Naive thymus-derived CD4-positive, alpha-beta T cell (primary cell): ENCODE measurements at regions not wholly inside any gene's neighbourhood (a gene's known extent, or its start where the extent isn't known, plus 50 kb on each side); places are given as distances from the start of the nearest gene placed in this dataset.

Source experiments
- ATAC-seq: fragments of 150-1000 bp; cut with Tn5 transposase; 2 replicates; pipeline ENCODE4 v1.10.0; 2021; ENCODE audit warnings: mild to moderate bottlenecking, moderate library complexity
- CTCF ChIA-PET: fragments of 350-600 bp; sonication (Branson Sonifier 250); formaldehyde crosslinking; loops from one replicate; lab custom pipeline; 2021; ENCODE audit warnings: antibody characterized with exemption; lab: Charles Lee
- POLR2A ChIA-PET: fragments of 350-600 bp; sonication (Branson Sonifier 250); formaldehyde crosslinking; loops from one replicate; lab custom pipeline; 2021; ENCODE audit warnings: antibody characterized with exemption, inconsistent platforms; lab: Charles Lee
- DNase-seq, 9 donors: peaks; one replicate each; pipeline versions ENCODE4 v3.0.0 to v3.0.0-alpha.2; 2020 to 2022; ENCODE audit warnings: mixed read lengths in 1 of 9
- H3K27ac ChIP-seq: one replicate; pipeline ENCODE4 v1.7.0; 2013; ENCODE audit warnings: mild to moderate bottlenecking, low read depth, low read length, moderate library complexity
- H3K27me3 ChIP-seq, 2 donors: one replicate each; pipeline ENCODE4 v1.7.0; 2013; ENCODE audit warnings: low read length in 2 of 2, mild to moderate bottlenecking in 2 of 2, moderate library complexity in 2 of 2; ENCODE audit not compliant: control insufficient read depth in 2 of 2, insufficient read depth in 2 of 2
- H3K36me3 ChIP-seq, 3 experiments: 1 replicate in 2 of 3; 2 replicates in 1 of 3; pipeline ENCODE4 v1.7.0; 2013; ENCODE audit warnings: low read length in 3 of 3, mild to moderate bottlenecking in 3 of 3, moderate library complexity in 1 of 3; ENCODE audit not compliant: insufficient read depth in 3 of 3, control insufficient read depth in 2 of 3
- H3K4me1 ChIP-seq, 2 donors: one replicate each; pipeline ENCODE4 v1.7.0; 2013; ENCODE audit warnings: low read length in 2 of 2, mild to moderate bottlenecking in 2 of 2, moderate library complexity in 1 of 2; ENCODE audit not compliant: control insufficient read depth in 2 of 2, insufficient read depth in 2 of 2
- H3K4me3 ChIP-seq: 2 replicates; pipeline ENCODE4 v1.7.0; 2013; ENCODE audit warnings: mild to moderate bottlenecking, low read length
- H3K9me3 ChIP-seq, 3 experiments: 1 replicate in 2 of 3; 2 replicates in 1 of 3; pipeline ENCODE4 v1.7.0; 2013; ENCODE audit warnings: low read length in 3 of 3; ENCODE audit not compliant: control insufficient read depth in 2 of 3
- H3K27ac Mint-ChIP-seq, 9 donors: one replicate each; pipeline ENCODE4 v1.8.0; 2020 to 2022; ENCODE audit warnings: mixed read lengths in 9 of 9, mild to moderate bottlenecking in 8 of 9, moderate library complexity in 5 of 9, inconsistent platforms in 2 of 9
- H3K27me3 Mint-ChIP-seq, 5 donors: one replicate each; pipeline ENCODE4 v1.8.0; 2021 to 2022; ENCODE audit warnings: mixed read lengths in 5 of 5, mild to moderate bottlenecking in 1 of 5
- H3K36me3 Mint-ChIP-seq, 5 donors: one replicate each; pipeline ENCODE4 v1.8.0; 2020 to 2022; ENCODE audit warnings: mixed read lengths in 5 of 5, mild to moderate bottlenecking in 3 of 5, inconsistent platforms in 1 of 5
- H3K4me1 Mint-ChIP-seq, 7 donors: one replicate each; pipeline ENCODE4 v1.8.0; 2020 to 2022; ENCODE audit warnings: mixed read lengths in 7 of 7, mild to moderate bottlenecking in 3 of 7, inconsistent platforms in 1 of 7
- H3K4me3 Mint-ChIP-seq, 10 donors: one replicate each; pipeline ENCODE4 v1.8.0; 2020 to 2022; ENCODE audit warnings: mild to moderate bottlenecking in 10 of 10, mixed read lengths in 10 of 10, moderate library complexity in 6 of 10, inconsistent platforms in 2 of 10
- H3K9me3 Mint-ChIP-seq, 11 donors: one replicate each; pipeline ENCODE4 v1.8.0; 2020 to 2022; ENCODE audit warnings: mixed read lengths in 11 of 11, mild to moderate bottlenecking in 4 of 11, inconsistent platforms in 1 of 11, moderate library complexity in 1 of 11
- intact Hi-C, 2 donors: fragments of 100-400 bp; cut with micrococcal nuclease; formaldehyde crosslinking; loops; one replicate each; pipeline ENCODE4 v1.15.1; 2023

DNA sequence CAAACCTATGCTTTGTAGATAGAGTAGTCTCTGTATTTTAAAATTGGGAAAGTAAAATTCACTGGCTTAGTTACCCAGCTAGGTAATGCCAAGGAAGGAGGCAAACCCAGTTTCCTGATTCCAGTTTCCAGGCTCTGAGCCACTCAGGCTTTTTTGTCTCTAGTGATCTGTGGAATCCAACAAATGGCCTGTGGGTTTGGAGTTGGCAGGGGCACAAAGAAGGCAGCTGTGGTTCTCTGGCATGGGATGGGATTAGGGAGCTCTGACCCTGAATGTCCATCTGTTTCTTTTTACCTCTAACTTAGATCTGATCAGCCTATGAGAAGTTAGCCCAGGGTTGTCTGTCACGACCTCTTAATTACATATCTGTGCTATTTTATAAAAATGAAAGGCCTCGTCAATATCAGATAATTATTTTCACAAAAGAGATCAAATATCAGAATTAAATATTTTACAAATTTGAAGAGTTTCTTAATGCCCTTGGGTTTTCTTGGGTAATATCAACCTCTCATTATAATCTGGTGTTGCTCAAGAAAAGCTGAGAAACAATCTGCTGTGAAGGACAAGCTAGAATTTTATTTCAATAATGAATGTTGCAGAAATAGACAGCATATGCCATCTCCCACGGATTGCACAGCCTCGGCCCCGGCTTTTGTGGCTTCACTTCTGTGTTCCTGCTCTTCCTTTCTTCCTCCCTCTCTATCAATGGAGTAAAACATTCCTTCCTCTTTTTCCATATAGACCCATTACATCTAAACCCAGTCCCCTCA is 63.7 kb upstream of the DAZL start:
- no peak overlapping the region for H3K27ac ChIP-seq
- CTCF ChIA-PET = no interaction called here
- H3K27ac Mint-ChIP-seq = no peak overlapping the region
- H3K36me3 ChIP-seq = no peaks in the 10 kb centered on the region
- intact Hi-C loops = no loop called here
- no peaks in the 10 kb centered on the region for H3K4me1 ChIP-seq
- POLR2A ChIA-PET = no interaction called here
- ATAC-seq (no peak), DNase-seq (no peak)
- no peaks in the 10 kb centered on the region for H3K9me3 ChIP-seq
- no peaks in the 10 kb centered on the region for H3K4me1 Mint-ChIP-seq
- peaks cover 0 to 3% (median 0%) of the 10 kb centered on the region in 11 donors for H3K9me3 Mint-ChIP-seq
- H3K27me3 Mint-ChIP-seq = peaks cover 0 to 13% (median 0%) of the 10 kb centered on the region in 5 donors
- H3K4me3 Mint-ChIP-seq = no peak overlapping the region
- no peak overlapping the region for H3K4me3 ChIP-seq
- H3K27me3 ChIP-seq = no peaks in the 10 kb centered on the region
- H3K36me3 Mint-ChIP-seq = no peaks in the 10 kb centered on the region

DNA sequence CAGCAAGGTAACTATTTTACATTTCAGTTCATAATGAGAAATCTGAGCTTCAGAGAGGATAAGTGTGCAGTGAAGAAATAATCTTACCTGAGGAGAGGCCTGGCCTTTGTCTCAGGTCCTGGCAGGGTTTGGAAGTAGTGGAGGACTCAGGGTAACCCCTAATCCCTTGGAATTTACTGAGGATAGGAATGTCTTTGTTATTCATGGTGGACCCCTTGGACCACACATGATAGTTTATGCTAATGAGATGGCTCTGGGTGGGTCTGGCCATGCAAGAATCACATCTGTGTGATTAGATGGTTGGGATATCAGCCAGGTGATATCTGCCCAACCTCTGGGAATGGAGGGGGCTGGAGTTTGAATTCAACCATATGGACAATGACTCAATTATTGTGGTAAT is 65.0 kb upstream of the DAZL start:
- H3K36me3 ChIP-seq = no peaks in the 10 kb centered on the region
- no peaks in the 10 kb centered on the region for H3K9me3 ChIP-seq
- Mint-ChIP-seq H3K27ac (no peak overlapping the region), H3K36me3 (no peaks in the 10 kb centered on the region), H3K4me3 (no peak overlapping the region), H3K27me3 (peaks cover 0 to 7% (median 0%) of the 10 kb centered on the region in 5 donors), H3K9me3 (peaks cover 0 to 5% (median 2%) of the 10 kb centered on the region in 11 donors), H3K4me1 (no peaks in the 10 kb centered on the region)
- DNase-seq = no peak
- H3K27ac ChIP-seq = no peak overlapping the region
- ChIA-PET POLR2A (no interaction called here), CTCF (no interaction called here)
- H3K27me3 ChIP-seq = no peaks in the 10 kb centered on the region
- ATAC-seq = no peak
- intact Hi-C loops = no loop called here
- no peak overlapping the region for H3K4me3 ChIP-seq
- no peaks in the 10 kb centered on the region for H3K4me1 ChIP-seq

DNA sequence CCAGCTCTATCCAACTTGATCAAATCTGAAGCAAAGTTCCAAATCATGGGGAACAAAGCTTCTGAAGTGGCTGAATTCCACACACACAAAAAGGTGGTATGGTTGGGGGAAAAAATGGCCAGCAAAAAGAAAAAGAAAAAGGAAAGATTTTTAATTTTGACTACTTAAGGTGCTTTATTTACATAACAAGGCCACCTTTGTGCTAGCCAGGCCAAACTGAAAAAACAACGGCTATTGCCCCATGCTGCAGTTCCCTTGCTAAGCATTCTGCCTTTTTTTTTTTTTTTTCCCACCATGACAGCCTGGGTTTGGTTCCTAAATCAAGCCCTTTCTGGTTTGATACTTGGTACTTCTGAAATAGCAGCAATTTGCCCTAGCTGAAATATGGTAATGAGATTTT is 66.5 kb upstream of the DAZL start:
- POLR2A ChIA-PET = no interaction called here
- Histone ChIP-seq H3K4me3 (no peak overlapping the region), H3K27me3 (no peaks in the 10 kb centered on the region), H3K36me3 (no peaks in the 10 kb centered on the region), H3K9me3 (peaks cover 0 to 5% (median 0%) of the 10 kb centered on the region in 3 experiments), H3K27ac (no peak overlapping the region), H3K4me1 (no peaks in the 10 kb centered on the region)
- Mint-ChIP-seq H3K4me3 (no peak overlapping the region), H3K27ac (no peak overlapping the region), H3K9me3 (peaks cover 0 to 19% (median 6%) of the 10 kb centered on the region in 11 donors), H3K36me3 (peaks cover 0 to 2% (median 0%) of the 10 kb centered on the region in 5 donors), H3K27me3 (peaks cover 0 to 7% (median 0%) of the 10 kb centered on the region in 5 donors), H3K4me1 (no peaks in the 10 kb centered on the region)
- DNase-seq = no peak
- ATAC-seq = no peak
- CTCF ChIA-PET = no interaction called here
- intact Hi-C loops = no loop called here

- H3K4me3 Mint-ChIP-seq = no peak overlapping the region
- CTCF ChIA-PET = no interaction called here
- intact Hi-C loops = no loop called here
- Histone ChIP-seq H3K27ac (no peak overlapping the region), H3K4me1 (no peaks in the 10 kb centered on the region), H3K36me3 (no peaks in the 10 kb centered on the region), H3K27me3 (no peaks in the 10 kb centered on the region), H3K9me3 (peaks cover 0 to 5% (median 0%) of the 10 kb centered on the region in 3 experiments), H3K4me3 (no peak overlapping the region)
- peaks cover 0 to 7% (median 3%) of the 10 kb centered on the region in 5 donors for H3K27me3 Mint-ChIP-seq
- H3K9me3 Mint-ChIP-seq = peaks cover 0 to 24% (median 9%) of the 10 kb centered on the region in 11 donors
- ATAC-seq (no peak), DNase-seq (no peak)
- H3K4me1 Mint-ChIP-seq = no peaks in the 10 kb centered on the region
- POLR2A ChIA-PET = no interaction called here
- no peak overlapping the region for H3K27ac Mint-ChIP-seq
- H3K36me3 Mint-ChIP-seq = peaks cover 0 to 5% (median 0%) of the 10 kb centered on the region in 5 donors
These were observed 68.3 kb upstream of the DAZL start for GRCh38 chr3:16673530-16673929.

- peaks cover 0 to 24% (median 9%) of the 10 kb centered on the region in 11 donors for H3K9me3 Mint-ChIP-seq
- POLR2A ChIA-PET = no interaction called here
- CTCF ChIA-PET = no interaction called here
- Histone ChIP-seq H3K4me3 (no peak overlapping the region), H3K27ac (no peak overlapping the region), H3K36me3 (no peaks in the 10 kb centered on the region), H3K27me3 (no peaks in the 10 kb centered on the region), H3K9me3 (peaks cover 0 to 5% (median 0%) of the 10 kb centered on the region in 3 experiments), H3K4me1 (no peaks in the 10 kb centered on the region)
- no peaks in the 10 kb centered on the region for H3K4me1 Mint-ChIP-seq
- ATAC-seq = no peak
- H3K36me3 Mint-ChIP-seq = peaks cover 0 to 5% (median 0%) of the 10 kb centered on the region in 5 donors
- H3K27me3 Mint-ChIP-seq = peaks cover 0 to 7% (median 0%) of the 10 kb centered on the region in 5 donors
- DNase-seq = no peak
- no peak overlapping the region for H3K27ac Mint-ChIP-seq
- intact Hi-C loops = no loop called here
- H3K4me3 Mint-ChIP-seq = no peak overlapping the region
These were observed 70.6 kb upstream of the DAZL start for GRCh38 chr3:16675805-16676204.

GRCh38 chr3:16686679-16687078 is 81.5 kb upstream of the DAZL start:
- no peak for DNase-seq
- CTCF ChIA-PET = no interaction called here
- Histone ChIP-seq H3K27me3 (no peaks in the 10 kb centered on the region), H3K4me1 (no peaks in the 10 kb centered on the region), H3K36me3 (no peaks in the 10 kb centered on the region), H3K27ac (no peak overlapping the region), H3K4me3 (no peak overlapping the region), H3K9me3 (no peaks in the 10 kb centered on the region)
- no peak overlapping the region for H3K27ac Mint-ChIP-seq
- peaks cover 0 to 4% (median 0%) of the 10 kb centered on the region in 5 donors for H3K27me3 Mint-ChIP-seq
- no peaks in the 10 kb centered on the region for H3K36me3 Mint-ChIP-seq
- no peak for ATAC-seq
- no peak overlapping the region for H3K4me3 Mint-ChIP-seq
- POLR2A ChIA-PET = no interaction called here
- H3K9me3 Mint-ChIP-seq = peaks cover 0 to 5% (median 0%) of the 10 kb centered on the region in 11 donors
- intact Hi-C loops = no loop called here
- H3K4me1 Mint-ChIP-seq = peaks cover 0 to 3% (median 0%) of the 10 kb centered on the region in 7 donors

DNA sequence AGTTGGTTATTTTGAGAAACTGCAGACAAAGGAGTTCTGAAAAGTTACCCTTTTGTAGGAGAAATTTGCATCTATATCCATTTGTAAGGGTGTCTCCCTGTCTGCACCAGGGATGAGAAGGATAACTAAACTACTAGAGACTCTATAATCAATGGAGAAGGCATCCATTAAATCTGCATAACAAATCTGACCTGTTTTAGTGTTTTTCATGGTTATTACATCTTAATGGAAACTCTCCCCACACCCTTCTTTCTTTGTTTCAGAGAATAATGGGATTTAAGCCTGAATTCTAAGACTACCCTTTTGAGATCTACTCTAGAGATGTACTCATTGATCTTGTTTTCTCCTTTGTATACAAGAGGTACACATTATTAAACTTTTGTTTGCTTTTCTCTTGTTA is 82.0 kb upstream of the DAZL start:
- no peaks in the 10 kb centered on the region for H3K36me3 Mint-ChIP-seq
- Histone ChIP-seq H3K4me3 (no peak overlapping the region), H3K4me1 (no peaks in the 10 kb centered on the region), H3K27me3 (no peaks in the 10 kb centered on the region), H3K36me3 (no peaks in the 10 kb centered on the region), H3K27ac (no peak overlapping the region), H3K9me3 (no peaks in the 10 kb centered on the region)
- no peak for DNase-seq
- CTCF ChIA-PET = no interaction called here
- H3K4me3 Mint-ChIP-seq = no peak overlapping the region
- no peak for ATAC-seq
- POLR2A ChIA-PET = no interaction called here
- intact Hi-C loops = no loop called here
- peaks cover 0 to 4% (median 0%) of the 10 kb centered on the region in 5 donors for H3K27me3 Mint-ChIP-seq
- H3K27ac Mint-ChIP-seq = no peak overlapping the region
- peaks cover 0 to 3% (median 0%) of the 10 kb centered on the region in 7 donors for H3K4me1 Mint-ChIP-seq
- H3K9me3 Mint-ChIP-seq = peaks cover 0 to 5% (median 0%) of the 10 kb centered on the region in 11 donors
